ENCODE measurements at regions not wholly inside any gene's neighbourhood (a gene's known extent, or its start where the extent isn't known, plus 50 kb on each side); places are given as distances from the start of the nearest gene placed in this dataset.
"Not testable (repeated sequence)": the region's sequence is repeated elsewhere in the genome, so short reads cannot be mapped to it uniquely, and the experiment has no call there.

DNA sequence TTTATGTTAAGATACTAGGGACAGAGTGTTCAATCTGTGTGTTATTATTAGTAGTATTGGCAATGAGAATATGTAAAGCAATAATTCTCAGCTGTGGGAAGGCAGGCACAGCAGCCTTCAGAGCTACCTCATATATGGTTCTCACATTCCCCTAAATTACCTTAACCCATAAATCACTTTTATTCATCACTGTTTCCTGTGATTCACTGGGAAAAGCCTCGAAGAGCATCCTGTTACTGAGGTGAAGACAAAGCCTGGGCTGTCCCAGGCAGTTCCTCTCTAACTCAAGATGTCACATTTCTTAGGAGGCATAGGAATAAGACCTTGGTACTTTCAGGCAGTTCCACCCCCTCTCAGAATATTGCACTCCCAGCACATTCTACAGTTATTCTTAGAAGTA lies 965.7 kb downstream of the NCAM2 start:
- Histone ChIP-seq H3K27ac (ENCODE audit: insufficient read depth, low read length, poor library complexity, severe bottlenecking) (no peak overlapping the region), H3K4me3 (ENCODE audit: insufficient read depth, low read depth, low read length, poor library complexity, severe bottlenecking) (no peak overlapping the region), H3K4me1 (ENCODE audit: control insufficient read depth, insufficient read depth, low read length, poor library complexity, severe bottlenecking) (no peaks in the 10 kb centered on the region), H3K27me3 (replicated peaks; ENCODE audit: control insufficient read depth, insufficient read depth, low read length, poor library complexity, severe bottlenecking) (no peaks in the 10 kb centered on the region), H3K36me3 (ENCODE audit: control insufficient read depth, insufficient read depth, low read length) (no peaks in the 10 kb centered on the region), H3K9me3 (ENCODE audit: control insufficient read depth, low read length) (peaks cover 3% of the 10 kb centered on the region)
- DNase-seq, result no peak

DNA sequence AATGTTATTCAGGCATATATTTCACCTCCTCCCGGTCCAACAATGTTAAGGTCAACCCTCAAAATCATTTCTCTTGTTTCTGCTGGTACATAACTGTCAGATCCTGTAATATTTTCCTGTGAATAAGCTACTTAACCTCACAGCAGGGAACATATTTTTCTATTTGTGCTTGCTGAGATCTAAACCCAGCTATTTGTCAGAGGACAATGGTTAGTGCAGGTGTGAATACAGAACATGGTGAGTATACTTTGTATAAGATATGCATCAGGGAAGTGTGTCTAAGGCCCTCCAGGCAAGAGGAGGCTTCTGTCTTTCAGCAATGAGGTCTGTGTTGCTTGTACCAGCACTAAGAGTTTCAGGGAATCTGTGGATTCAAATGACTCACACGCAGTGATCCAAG lies 970.6 kb downstream of the NCAM2 start:
- Histone ChIP-seq H3K36me3 (ENCODE audit: control insufficient read depth, insufficient read depth, low read length) (no peaks in the 10 kb centered on the region), H3K4me1 (ENCODE audit: control insufficient read depth, insufficient read depth, low read length, poor library complexity, severe bottlenecking) (no peaks in the 10 kb centered on the region), H3K27me3 (replicated peaks; ENCODE audit: control insufficient read depth, insufficient read depth, low read length, poor library complexity, severe bottlenecking) (no peaks in the 10 kb centered on the region), H3K9me3 (ENCODE audit: control insufficient read depth, low read length) (peaks cover 3% of the 10 kb centered on the region), H3K4me3 (ENCODE audit: insufficient read depth, low read depth, low read length, poor library complexity, severe bottlenecking) (no peak overlapping the region), H3K27ac (ENCODE audit: insufficient read depth, low read length, poor library complexity, severe bottlenecking) (no peak overlapping the region)
- DNase-seq, result no peak

DNA sequence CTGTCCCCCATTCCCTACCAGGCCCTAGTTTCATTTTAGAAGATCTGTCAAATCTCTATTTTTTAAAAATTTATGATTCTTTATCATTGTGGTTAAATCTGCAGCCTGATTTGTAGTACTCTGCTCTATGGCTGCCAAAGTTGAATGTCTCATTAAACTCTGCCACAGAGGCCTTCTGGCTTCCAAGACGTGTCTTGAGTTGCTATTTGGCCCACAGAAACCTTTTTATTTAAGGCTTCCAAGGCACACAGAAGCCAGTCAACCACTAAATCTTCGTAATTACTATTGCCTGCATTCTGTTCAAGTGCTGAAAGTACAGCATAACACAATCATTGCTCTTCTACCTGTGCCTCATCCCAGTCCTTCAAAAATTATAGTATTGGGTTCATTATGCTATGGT lies 971.0 kb downstream of the NCAM2 start:
- H3K36me3 ChIP-seq (ENCODE audit: control insufficient read depth, insufficient read depth, low read length), result no peaks in the 10 kb centered on the region
- DNase-seq, result no peak

DNA sequence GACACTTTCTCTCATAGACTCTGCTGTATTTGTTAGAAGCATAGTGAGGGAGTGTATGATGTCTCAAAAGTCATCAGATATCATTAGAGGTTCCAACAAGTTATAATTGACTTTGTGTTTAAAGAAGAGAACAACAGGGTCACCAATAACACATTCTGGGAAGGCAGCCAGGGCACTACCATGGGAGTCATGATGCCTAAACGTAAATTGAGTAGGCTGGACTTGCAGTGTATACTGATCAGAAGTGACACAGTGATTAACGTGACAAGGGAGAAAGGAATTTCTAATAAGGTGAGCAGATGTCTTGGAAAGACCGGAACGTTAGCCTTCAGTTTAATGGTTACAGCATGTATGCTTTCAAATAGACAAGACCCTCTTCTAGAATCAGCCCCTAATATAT lies 973.2 kb downstream of the NCAM2 start:
- Histone ChIP-seq H3K36me3 (ENCODE audit: control insufficient read depth, insufficient read depth, low read length) (no peaks in the 10 kb centered on the region), H3K9me3 (ENCODE audit: control insufficient read depth, low read length) (no peaks in the 10 kb centered on the region), H3K27me3 (replicated peaks; ENCODE audit: control insufficient read depth, insufficient read depth, low read length, poor library complexity, severe bottlenecking) (no peaks in the 10 kb centered on the region), H3K4me3 (ENCODE audit: insufficient read depth, low read depth, low read length, poor library complexity, severe bottlenecking) (no peak overlapping the region), H3K27ac (ENCODE audit: insufficient read depth, low read length, poor library complexity, severe bottlenecking) (no peak overlapping the region), H3K4me1 (ENCODE audit: control insufficient read depth, insufficient read depth, low read length, poor library complexity, severe bottlenecking) (no peaks in the 10 kb centered on the region)
- no peak for DNase-seq

More for the DNA sequence above, 971.0 kb downstream of the NCAM2 start:
- H3K27ac ChIP-seq (ENCODE audit: insufficient read depth, low read length, poor library complexity, severe bottlenecking), result no peak overlapping the region
- H3K4me3 ChIP-seq (ENCODE audit: insufficient read depth, low read depth, low read length, poor library complexity, severe bottlenecking), result no peak overlapping the region
- H3K9me3 ChIP-seq (ENCODE audit: control insufficient read depth, low read length), result peaks cover 3% of the 10 kb centered on the region
- H3K27me3 ChIP-seq (replicated peaks; ENCODE audit: control insufficient read depth, insufficient read depth, low read length, poor library complexity, severe bottlenecking), result no peaks in the 10 kb centered on the region
- no peaks in the 10 kb centered on the region for H3K4me1 ChIP-seq (ENCODE audit: control insufficient read depth, insufficient read depth, low read length, poor library complexity, severe bottlenecking)

DNA sequence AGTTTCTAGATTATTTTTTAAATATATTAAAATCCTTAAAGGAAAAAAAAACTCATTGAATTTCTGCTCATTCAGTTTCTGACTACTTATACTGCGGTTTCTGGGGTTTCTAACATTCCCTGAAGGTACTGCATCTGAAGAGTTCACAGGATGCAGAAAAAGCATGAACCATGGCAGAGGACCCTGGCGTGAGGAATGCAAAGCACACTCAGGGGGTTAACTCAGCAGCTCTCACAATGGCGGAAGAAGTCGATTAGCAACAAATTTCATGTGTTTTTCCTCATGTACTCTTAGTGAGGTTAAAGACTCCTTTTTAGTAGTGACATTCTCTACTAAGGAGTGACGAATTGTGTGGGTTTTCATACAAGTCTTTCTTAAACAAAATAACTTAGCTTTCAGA lies 975.6 kb downstream of the NCAM2 start:
- Histone ChIP-seq H3K27me3 (replicated peaks; ENCODE audit: control insufficient read depth, insufficient read depth, low read length, poor library complexity, severe bottlenecking) (no peaks in the 10 kb centered on the region), H3K4me3 (ENCODE audit: insufficient read depth, low read depth, low read length, poor library complexity, severe bottlenecking) (no peak overlapping the region), H3K4me1 (ENCODE audit: control insufficient read depth, insufficient read depth, low read length, poor library complexity, severe bottlenecking) (no peaks in the 10 kb centered on the region), H3K27ac (ENCODE audit: insufficient read depth, low read length, poor library complexity, severe bottlenecking) (no peak overlapping the region), H3K9me3 (ENCODE audit: control insufficient read depth, low read length) (no peaks in the 10 kb centered on the region), H3K36me3 (ENCODE audit: control insufficient read depth, insufficient read depth, low read length) (no peaks in the 10 kb centered on the region)
- DNase-seq, result no peak

DNA sequence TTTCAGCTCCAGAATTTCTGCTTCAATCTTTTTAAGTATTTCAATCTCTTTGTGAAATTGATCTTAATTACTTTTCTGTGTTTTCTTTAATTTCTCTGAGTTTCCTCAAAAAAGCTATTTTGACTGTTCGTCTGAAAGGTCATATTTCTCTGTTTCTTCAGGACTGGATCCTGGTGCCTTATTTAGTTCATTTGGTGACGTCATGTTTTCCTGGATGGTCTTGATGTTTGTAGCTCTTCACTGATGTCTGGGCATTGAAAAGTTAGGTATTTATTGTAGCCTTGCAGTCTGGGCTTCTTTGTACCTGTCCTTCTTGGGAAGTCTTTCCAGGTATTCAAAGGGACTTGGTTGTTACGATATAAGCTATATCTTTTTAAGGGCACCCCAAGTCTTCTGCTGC lies 998.7 kb downstream of the NCAM2 start:
- Histone ChIP-seq H3K4me1 (ENCODE audit: control insufficient read depth, insufficient read depth, low read length, poor library complexity, severe bottlenecking) (no peaks in the 10 kb centered on the region), H3K27me3 (replicated peaks; ENCODE audit: control insufficient read depth, insufficient read depth, low read length, poor library complexity, severe bottlenecking) (no peaks in the 10 kb centered on the region), H3K36me3 (ENCODE audit: control insufficient read depth, insufficient read depth, low read length) (no peaks in the 10 kb centered on the region), H3K4me3 (ENCODE audit: insufficient read depth, low read depth, low read length, poor library complexity, severe bottlenecking) (no peak overlapping the region), H3K9me3 (ENCODE audit: control insufficient read depth, low read length) (no peaks in the 10 kb centered on the region), H3K27ac (ENCODE audit: insufficient read depth, low read length, poor library complexity, severe bottlenecking) (no peak overlapping the region)
- no peak for DNase-seq

DNA sequence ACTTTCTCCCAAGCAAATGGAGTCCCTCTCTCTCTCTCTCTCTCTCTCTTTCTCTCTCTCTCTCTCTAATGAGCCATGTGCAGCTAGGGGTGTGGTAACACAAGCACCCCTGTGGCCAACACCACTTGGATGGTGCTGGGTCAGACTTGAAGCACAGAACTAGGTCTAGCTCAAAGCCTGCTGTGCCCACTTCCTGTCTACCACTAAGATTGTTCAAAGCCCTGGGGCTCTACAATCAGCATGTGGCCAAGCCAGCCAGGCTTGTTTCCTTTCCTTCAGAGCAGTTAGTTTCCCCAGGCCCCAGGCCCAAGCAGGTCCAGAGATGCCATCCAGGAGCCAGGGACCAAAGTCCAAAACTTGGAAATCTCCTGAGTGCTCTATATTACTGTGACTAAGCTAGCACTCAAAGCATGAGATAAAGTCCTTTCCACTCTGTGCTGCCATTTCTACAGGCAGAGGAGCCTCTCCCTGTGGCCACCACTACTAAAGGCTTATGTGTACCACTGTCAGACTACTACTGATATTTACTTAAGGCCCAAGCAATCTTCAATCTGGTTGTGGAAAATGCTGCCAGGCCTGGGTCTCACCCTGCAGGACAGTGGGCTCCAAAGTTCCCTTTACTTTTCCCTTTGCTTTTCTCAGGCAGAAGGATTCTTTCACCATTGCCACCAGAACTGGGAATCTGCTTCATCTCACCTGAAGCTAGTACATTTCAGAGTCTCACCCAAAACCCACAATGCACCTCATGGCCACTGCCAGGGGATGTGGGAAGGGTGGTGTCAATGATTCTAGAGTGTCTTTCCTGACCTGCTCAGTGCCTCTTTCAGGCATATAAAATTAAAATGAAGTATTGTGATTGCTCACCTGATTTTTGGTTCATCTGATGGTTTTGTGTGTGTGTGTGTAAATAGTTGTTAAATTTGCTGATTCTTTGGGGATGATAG lies 999.5 kb downstream of the NCAM2 start:
- Histone ChIP-seq H3K9me3 (ENCODE audit: control insufficient read depth, low read length) (no peaks in the 10 kb centered on the region), H3K4me3 (ENCODE audit: insufficient read depth, low read depth, low read length, poor library complexity, severe bottlenecking) (no peak overlapping the region), H3K36me3 (ENCODE audit: control insufficient read depth, insufficient read depth, low read length) (no peaks in the 10 kb centered on the region), H3K27ac (ENCODE audit: insufficient read depth, low read length, poor library complexity, severe bottlenecking) (no peak overlapping the region), H3K4me1 (ENCODE audit: control insufficient read depth, insufficient read depth, low read length, poor library complexity, severe bottlenecking) (no peaks in the 10 kb centered on the region), H3K27me3 (replicated peaks; ENCODE audit: control insufficient read depth, insufficient read depth, low read length, poor library complexity, severe bottlenecking) (no peaks in the 10 kb centered on the region)
- no peak for DNase-seq

DNA sequence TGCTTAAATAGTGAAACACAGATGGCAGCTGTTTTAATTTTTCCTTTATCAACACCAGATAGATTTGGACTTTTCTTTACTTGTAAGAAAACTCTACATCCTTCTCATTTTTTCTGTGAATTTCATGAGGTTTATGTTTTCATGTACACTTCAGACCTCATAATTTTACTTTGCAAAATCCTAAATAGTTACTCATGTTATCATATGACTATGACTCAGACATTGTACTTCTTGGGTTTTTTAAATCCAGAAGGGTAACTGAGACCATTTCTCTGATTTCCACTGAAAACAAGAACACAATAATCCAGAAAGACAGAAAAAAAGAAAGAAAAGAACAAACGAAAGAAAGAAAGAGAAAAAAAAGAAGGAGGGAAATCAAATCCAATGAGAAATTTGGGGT lies 1021.6 kb downstream of the NCAM2 start:
- no peak overlapping the region for H3K4me3 ChIP-seq (ENCODE audit: insufficient read depth, low read depth, low read length, poor library complexity, severe bottlenecking)
- H3K27me3 ChIP-seq (replicated peaks; ENCODE audit: control insufficient read depth, insufficient read depth, low read length, poor library complexity, severe bottlenecking), result no peaks in the 10 kb centered on the region
- H3K4me1 ChIP-seq (ENCODE audit: control insufficient read depth, insufficient read depth, low read length, poor library complexity, severe bottlenecking), result no peaks in the 10 kb centered on the region
- no peak for DNase-seq
- H3K9me3 ChIP-seq (ENCODE audit: control insufficient read depth, low read length), result no peaks in the 10 kb centered on the region
- no peak overlapping the region for H3K27ac ChIP-seq (ENCODE audit: insufficient read depth, low read length, poor library complexity, severe bottlenecking)
- no peaks in the 10 kb centered on the region for H3K36me3 ChIP-seq (ENCODE audit: control insufficient read depth, insufficient read depth, low read length)

DNA sequence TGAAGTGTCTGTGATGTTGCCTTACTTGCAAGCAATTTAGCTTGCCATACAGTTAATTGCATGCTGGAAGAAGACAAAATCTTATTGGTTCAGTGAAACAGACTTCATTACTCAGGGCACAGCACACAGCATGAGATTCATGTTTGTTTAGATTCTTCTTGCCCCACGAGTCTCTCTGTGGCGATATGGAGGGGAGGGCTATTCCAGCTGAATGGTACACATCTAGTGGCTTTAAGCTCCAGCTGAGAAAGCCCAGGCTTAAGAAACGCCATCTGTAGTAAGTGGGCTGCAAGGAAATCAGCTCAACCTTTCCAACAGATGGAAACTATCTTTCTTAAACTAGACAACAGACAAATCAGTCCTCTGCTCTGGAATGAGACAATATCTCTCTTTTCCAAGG lies 1022.0 kb downstream of the NCAM2 start:
- H3K36me3 ChIP-seq (ENCODE audit: control insufficient read depth, insufficient read depth, low read length), result no peaks in the 10 kb centered on the region
- DNase-seq, result no peak
- no peak overlapping the region for H3K27ac ChIP-seq (ENCODE audit: insufficient read depth, low read length, poor library complexity, severe bottlenecking)
- no peaks in the 10 kb centered on the region for H3K9me3 ChIP-seq (ENCODE audit: control insufficient read depth, low read length)
- H3K27me3 ChIP-seq (replicated peaks; ENCODE audit: control insufficient read depth, insufficient read depth, low read length, poor library complexity, severe bottlenecking), result no peaks in the 10 kb centered on the region
- H3K4me3 ChIP-seq (ENCODE audit: insufficient read depth, low read depth, low read length, poor library complexity, severe bottlenecking), result no peak overlapping the region
- H3K4me1 ChIP-seq (ENCODE audit: control insufficient read depth, insufficient read depth, low read length, poor library complexity, severe bottlenecking), result no peaks in the 10 kb centered on the region

DNA sequence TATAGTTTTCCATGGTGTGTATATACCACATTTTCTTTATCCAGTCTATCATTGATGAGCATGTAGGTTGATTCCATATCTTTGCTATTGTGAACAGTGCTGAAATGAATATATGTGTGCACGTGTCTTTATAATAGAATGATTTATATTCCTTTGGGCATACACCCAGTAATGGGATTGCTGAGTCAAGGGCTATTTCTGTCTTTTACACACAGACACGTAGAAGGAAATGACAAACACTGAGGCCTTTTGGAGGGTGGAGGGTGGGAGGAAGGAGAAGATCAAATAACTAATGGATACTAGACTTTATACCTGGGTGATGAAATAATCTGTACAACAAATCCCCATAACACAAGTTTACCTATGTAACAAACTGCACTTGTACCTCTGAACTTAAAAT lies 1025.7 kb downstream of the NCAM2 start:
- not testable (repeated sequence) for H3K27ac ChIP-seq (ENCODE audit: insufficient read depth, low read length, poor library complexity, severe bottlenecking); DNase-seq; H3K4me3 ChIP-seq (ENCODE audit: insufficient read depth, low read depth, low read length, poor library complexity, severe bottlenecking); H3K36me3 ChIP-seq (ENCODE audit: control insufficient read depth, insufficient read depth, low read length); H3K4me1 ChIP-seq (ENCODE audit: control insufficient read depth, insufficient read depth, low read length, poor library complexity, severe bottlenecking); H3K27me3 ChIP-seq (replicated peaks; ENCODE audit: control insufficient read depth, insufficient read depth, low read length, poor library complexity, severe bottlenecking); H3K9me3 ChIP-seq (ENCODE audit: control insufficient read depth, low read length)

Measured in effector memory CD4-positive, alpha-beta T cell (primary cell).